Activated CD4-positive, alpha-beta T cell treated with anti-CD3 and anti-CD28 coated beads, Interleukin-2, Interleukin-4, amounts not matched to agents 100 ng/mL and 50 ng/mL, durations not matched to agents 16 hours and 8 hours (primary cell): ENCODE measurements at regions not wholly inside any gene's neighbourhood (a gene's known extent, or its start where the extent isn't known, plus 50 kb on each side); places are given as distances from the start of the nearest gene placed in this dataset.
"Not testable (repeated sequence)": the region's sequence is repeated elsewhere in the genome, so short reads cannot be mapped to it uniquely, and the experiment has no call there.

Source experiments
- DNase-seq: peaks from one replicate; pipeline ENCODE4 v3.0.0-alpha.2; 2020; ENCODE audit warnings: low spot score

GRCh38 chr10:61047081-61047480 lies 103.1 kb upstream of the RHOBTB1 start:
- DNase-seq = no peak

GRCh38 chr10:61045480-61045879 lies 101.5 kb upstream of the RHOBTB1 start:
- DNase-seq = not testable (repeated sequence)

- DNase-seq = no peak
Observed at GRCh38 chr10:61042533-61042932, 98.5 kb upstream of the RHOBTB1 start.

GRCh38 chr10:61040399-61041016 lies 96.5 kb upstream of the RHOBTB1 start:
- no peak for DNase-seq

GRCh38 chr10:61039868-61040267 lies 95.9 kb upstream of the RHOBTB1 start:
- DNase-seq = no peak

- not testable (repeated sequence) for DNase-seq
Observed at GRCh38 chr10:61037261-61037830, 93.4 kb upstream of the RHOBTB1 start.

- DNase-seq = not testable (repeated sequence)
Observed at GRCh38 chr10:61036148-61036547, 92.2 kb upstream of the RHOBTB1 start.

GRCh38 chr10:61031341-61031740 lies 87.4 kb upstream of the RHOBTB1 start:
- no peak for DNase-seq

GRCh38 chr10:61029411-61029810 lies 85.4 kb upstream of the RHOBTB1 start:
- DNase-seq = no peak

GRCh38 chr10:61028861-61029361 lies 84.9 kb upstream of the RHOBTB1 start:
- no peak for DNase-seq

- DNase-seq = no peak
Observed at GRCh38 chr10:61024856-61025201, 80.8 kb upstream of the RHOBTB1 start.

GRCh38 chr10:61024151-61024855 lies 80.3 kb upstream of the RHOBTB1 start:
- no peak for DNase-seq

GRCh38 chr10:61023053-61023452 lies 79.1 kb upstream of the RHOBTB1 start:
- no peak for DNase-seq

- DNase-seq = no peak
Observed at GRCh38 chr10:61021926-61022325, 77.9 kb upstream of the RHOBTB1 start.

GRCh38 chr10:61020420-61021158 lies 76.6 kb upstream of the RHOBTB1 start:
- DNase-seq = no peak

GRCh38 chr10:61018146-61018545 lies 74.2 kb upstream of the RHOBTB1 start:
- DNase-seq = no peak

GRCh38 chr10:61016630-61017029 lies 72.6 kb upstream of the RHOBTB1 start:
- DNase-seq = no peak

- no peak for DNase-seq
Observed at GRCh38 chr10:61016007-61016406, 72.0 kb upstream of the RHOBTB1 start.

GRCh38 chr10:61010863-61011262 lies 66.9 kb upstream of the RHOBTB1 start:
- no peak for DNase-seq

GRCh38 chr10:61003069-61003468 lies 59.1 kb upstream of the RHOBTB1 start:
- DNase-seq = not testable (repeated sequence)

GRCh38 chr10:61001731-61002122 lies 57.7 kb upstream of the RHOBTB1 start:
- no peak for DNase-seq
